ENCODE measurements at regions not wholly inside any gene's neighbourhood (a gene's known extent, or its start where the extent isn't known, plus 50 kb on each side); places are given as distances from the start of the nearest gene placed in this dataset.

GRCh38 chr4:14434916-14435315 lies 567.4 kb upstream of the CPEB2 start:
- DNase-seq (ENCODE audit: low read depth) = no peak
- H3K4me3 ChIP-seq (ENCODE audit: low read depth, low read length) = no peak overlapping the region
- no peak for TF ChIP-seq CTCF (IDR thresholded peaks at IDR 0.05; ENCODE audit: low read depth, low read length, missing control alignments)

GRCh38 chr4:14441561-14441960 lies 560.7 kb upstream of the CPEB2 start:
- TF ChIP-seq CTCF (IDR thresholded peaks at IDR 0.05; ENCODE audit: low read depth, low read length, missing control alignments) = no peak
- H3K4me3 ChIP-seq (ENCODE audit: low read depth, low read length) = no peak overlapping the region
- no peak for DNase-seq (ENCODE audit: low read depth)

- no peak for DNase-seq (ENCODE audit: low read depth)
- no peak for TF ChIP-seq CTCF (IDR thresholded peaks at IDR 0.05; ENCODE audit: low read depth, low read length, missing control alignments)
- H3K4me3 ChIP-seq (ENCODE audit: low read depth, low read length) = no peak overlapping the region
These were observed 556.4 kb upstream of the CPEB2 start for GRCh38 chr4:14445882-14446281.

- H3K4me3 ChIP-seq (ENCODE audit: low read depth, low read length) = no peak overlapping the region
- TF ChIP-seq CTCF (IDR thresholded peaks at IDR 0.05; ENCODE audit: low read depth, low read length, missing control alignments) = no peak
- no peak for DNase-seq (ENCODE audit: low read depth)
These were observed 556.0 kb upstream of the CPEB2 start for GRCh38 chr4:14446311-14446710.

GRCh38 chr4:14446904-14447303 lies 555.4 kb upstream of the CPEB2 start:
- DNase-seq (ENCODE audit: low read depth) = no peak
- no peak overlapping the region for H3K4me3 ChIP-seq (ENCODE audit: low read depth, low read length)
- no peak for TF ChIP-seq CTCF (IDR thresholded peaks at IDR 0.05; ENCODE audit: low read depth, low read length, missing control alignments)

- DNase-seq (ENCODE audit: low read depth) = no peak
- no peak overlapping the region for H3K4me3 ChIP-seq (ENCODE audit: low read depth, low read length)
- no peak for TF ChIP-seq CTCF (IDR thresholded peaks at IDR 0.05; ENCODE audit: low read depth, low read length, missing control alignments)
These were observed 553.0 kb upstream of the CPEB2 start for GRCh38 chr4:14449308-14449707.

GRCh38 chr4:14452001-14452400 lies 550.3 kb upstream of the CPEB2 start:
- no peak overlapping the region for H3K4me3 ChIP-seq (ENCODE audit: low read depth, low read length)
- no peak for TF ChIP-seq CTCF (IDR thresholded peaks at IDR 0.05; ENCODE audit: low read depth, low read length, missing control alignments)
- DNase-seq (ENCODE audit: low read depth) = no peak

Measured in GM12864 (cell line).